ENCODE measurements at regions not wholly inside any gene's neighbourhood (a gene's known extent, or its start where the extent isn't known, plus 50 kb on each side); places are given as distances from the start of the nearest gene placed in this dataset.

DNA sequence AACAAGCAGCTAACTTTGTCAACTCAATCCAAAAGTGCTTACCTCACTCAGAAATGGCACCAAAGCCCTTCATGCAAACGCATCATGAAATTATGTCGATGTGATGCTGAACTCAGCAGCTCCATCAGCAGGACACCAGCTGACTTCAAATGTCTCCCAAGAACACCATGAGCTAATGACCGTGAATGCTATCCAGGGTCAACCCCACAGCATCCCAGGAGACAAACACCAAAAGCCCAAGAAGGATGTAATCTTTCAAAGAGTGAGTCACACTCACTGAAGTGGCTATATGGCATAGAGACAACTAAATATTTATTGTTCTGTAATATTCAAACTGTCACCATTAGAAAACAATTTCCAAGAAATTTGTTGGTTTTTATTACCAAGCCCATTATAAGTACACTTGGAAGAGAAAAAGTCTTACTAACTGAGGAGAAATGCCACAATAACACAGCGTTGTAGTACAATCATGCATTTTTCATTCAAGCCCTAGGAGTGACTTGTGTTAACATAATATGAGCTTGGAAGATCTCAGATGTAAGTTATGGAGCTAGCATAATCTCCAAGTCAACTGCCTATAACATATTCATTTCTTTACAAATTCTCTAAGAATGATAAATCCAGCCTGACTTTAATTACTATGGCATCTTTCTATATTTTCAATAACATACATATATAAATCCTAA lies 165.0 kb upstream of the CCDC68 start:
- H3K4me1 ChIP-seq = no peaks in the 10 kb centered on the region
- H3K4me3 ChIP-seq = no peak overlapping the region
- no peaks in the 10 kb centered on the region for H3K27me3 ChIP-seq
- no peak overlapping the region for H3K27ac ChIP-seq
- Mint-ChIP-seq H3K9me3 (no peaks in the 10 kb centered on the region), H3K4me3 (no peak overlapping the region), H3K27me3 (ENCODE audit: insufficient read depth, low read depth) (no peaks in the 10 kb centered on the region), H3K27ac (no peak overlapping the region), H3K36me3 (no peaks in the 10 kb centered on the region), H3K4me1 (peaks cover 10% of the 10 kb centered on the region)
- H3K79me2 ChIP-seq (ENCODE audit: low read depth) = no peaks in the 10 kb centered on the region
- no peak overlapping the region for H3K4me2 ChIP-seq
- no peak for DNase-seq (ENCODE audit: low spot score)
- no peak overlapping the region for H3K9ac ChIP-seq
- no peaks in the 10 kb centered on the region for H3K36me3 ChIP-seq
- H4K20me1 ChIP-seq (ENCODE audit: low read depth) = no peaks in the 10 kb centered on the region
- no peaks in the 10 kb centered on the region for H3F3A ChIP-seq (ENCODE audit: low read depth)
- no peak overlapping the region for H2AFZ ChIP-seq (replicated peaks)
- no peaks in the 10 kb centered on the region for H3K9me3 ChIP-seq (ENCODE audit: low read depth)
- no peak for TF ChIP-seq EZH2phosphoT487 (IDR thresholded peaks at IDR 0.05)
- no peak for TF ChIP-seq EZH2 (IDR thresholded peaks at IDR 0.05)
- TF ChIP-seq, protein P1, sequence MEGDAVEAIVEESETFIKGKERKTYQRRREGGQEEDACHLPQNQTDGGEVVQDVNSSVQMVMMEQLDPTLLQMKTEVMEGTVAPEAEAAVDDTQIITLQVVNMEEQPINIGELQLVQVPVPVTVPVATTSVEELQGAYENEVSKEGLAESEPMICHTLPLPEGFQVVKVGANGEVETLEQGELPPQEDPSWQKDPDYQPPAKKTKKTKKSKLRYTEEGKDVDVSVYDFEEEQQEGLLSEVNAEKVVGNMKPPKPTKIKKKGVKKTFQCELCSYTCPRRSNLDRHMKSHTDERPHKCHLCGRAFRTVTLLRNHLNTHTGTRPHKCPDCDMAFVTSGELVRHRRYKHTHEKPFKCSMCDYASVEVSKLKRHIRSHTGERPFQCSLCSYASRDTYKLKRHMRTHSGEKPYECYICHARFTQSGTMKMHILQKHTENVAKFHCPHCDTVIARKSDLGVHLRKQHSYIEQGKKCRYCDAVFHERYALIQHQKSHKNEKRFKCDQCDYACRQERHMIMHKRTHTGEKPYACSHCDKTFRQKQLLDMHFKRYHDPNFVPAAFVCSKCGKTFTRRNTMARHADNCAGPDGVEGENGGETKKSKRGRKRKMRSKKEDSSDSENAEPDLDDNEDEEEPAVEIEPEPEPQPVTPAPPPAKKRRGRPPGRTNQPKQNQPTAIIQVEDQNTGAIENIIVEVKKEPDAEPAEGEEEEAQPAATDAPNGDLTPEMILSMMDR (IDR thresholded peaks at IDR 0.05) = no peak

DNA sequence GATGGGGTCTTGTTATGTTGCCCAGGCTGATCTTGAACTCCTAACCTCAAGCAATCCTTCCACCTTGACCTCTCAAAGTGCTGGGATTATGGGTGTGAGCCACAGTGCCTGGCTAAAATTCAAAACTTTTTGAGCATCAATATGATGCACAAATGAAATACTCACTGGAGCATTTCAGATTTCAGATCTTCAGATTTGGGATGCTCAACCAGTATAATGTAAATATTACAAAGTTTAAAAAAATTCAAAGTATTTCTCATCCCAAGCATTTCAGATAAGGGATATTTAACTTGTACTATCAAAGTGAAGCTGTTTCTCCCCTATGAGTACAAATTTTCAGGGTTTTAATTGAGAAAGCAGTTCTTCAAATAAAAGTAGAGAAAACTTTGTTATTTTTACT lies 164.1 kb upstream of the CCDC68 start:
- Mint-ChIP-seq H3K9me3 (no peaks in the 10 kb centered on the region), H3K4me3 (no peak overlapping the region), H3K4me1 (peaks cover 6% of the 10 kb centered on the region), H3K27ac (no peak overlapping the region), H3K27me3 (ENCODE audit: insufficient read depth, low read depth) (no peaks in the 10 kb centered on the region), H3K36me3 (no peaks in the 10 kb centered on the region)
- Histone ChIP-seq H3K36me3 (no peaks in the 10 kb centered on the region), H2AFZ (replicated peaks) (no peak overlapping the region), H3K79me2 (ENCODE audit: low read depth) (no peaks in the 10 kb centered on the region), H3K4me2 (no peak overlapping the region), H3F3A (ENCODE audit: low read depth) (no peaks in the 10 kb centered on the region), H3K9ac (no peak overlapping the region), H3K9me3 (ENCODE audit: low read depth) (no peaks in the 10 kb centered on the region), H3K27ac (no peak overlapping the region), H3K4me1 (no peaks in the 10 kb centered on the region), H3K27me3 (no peaks in the 10 kb centered on the region), H3K4me3 (no peak overlapping the region), H4K20me1 (ENCODE audit: low read depth) (no peaks in the 10 kb centered on the region)
- no peak for DNase-seq (ENCODE audit: low spot score)
- no peak for TF ChIP-seq EZH2 (IDR thresholded peaks at IDR 0.05)
- no peak for TF ChIP-seq EZH2phosphoT487 (IDR thresholded peaks at IDR 0.05)
- TF ChIP-seq, protein P1 (IDR thresholded peaks at IDR 0.05) = no peak

DNA sequence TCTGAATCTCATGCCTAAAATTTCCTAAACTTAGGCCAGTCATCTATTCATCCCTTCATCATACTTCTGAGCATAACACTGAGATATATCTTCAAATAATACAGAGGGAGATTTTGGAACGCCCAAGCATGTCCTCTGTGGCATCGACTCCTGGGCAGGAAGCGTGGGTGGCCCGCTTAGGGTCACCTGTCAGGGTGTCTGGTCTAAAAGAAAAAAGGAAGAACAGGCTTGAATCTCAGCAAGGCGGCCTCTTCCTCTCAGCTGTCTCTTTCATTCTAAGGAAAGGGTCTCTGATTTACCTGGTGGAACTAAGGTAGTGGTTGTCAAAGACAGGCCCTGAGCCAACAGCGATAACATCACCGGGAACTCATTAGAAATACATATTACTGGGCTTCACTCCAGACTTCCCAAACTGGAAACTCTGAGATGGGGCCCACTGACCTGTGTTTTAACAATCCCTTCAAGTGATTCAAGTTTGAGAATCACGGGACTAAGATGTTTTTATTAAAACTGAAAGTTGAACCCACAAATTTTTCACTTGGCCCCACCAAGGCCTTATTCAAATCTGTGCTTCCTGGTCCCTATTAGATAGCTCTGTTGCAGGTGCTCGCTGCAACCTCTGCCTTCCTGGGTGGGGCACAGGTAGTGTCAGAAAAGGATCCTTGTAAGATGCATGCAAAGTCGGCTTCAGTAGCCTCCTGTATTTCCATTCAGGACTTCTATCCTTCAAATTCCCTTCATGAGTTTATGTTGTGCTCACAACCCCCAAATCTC lies 162.3 kb upstream of the CCDC68 start:
- no peak for DNase-seq (ENCODE audit: low spot score)
- H3K36me3 Mint-ChIP-seq = no peaks in the 10 kb centered on the region
- no peak overlapping the region for H3K9ac ChIP-seq
- H3K9me3 ChIP-seq (ENCODE audit: low read depth) = no peaks in the 10 kb centered on the region
- TF ChIP-seq, protein P1 (IDR thresholded peaks at IDR 0.05) = no peak
- no peak for TF ChIP-seq EZH2phosphoT487 (IDR thresholded peaks at IDR 0.05)
- TF ChIP-seq EZH2 (IDR thresholded peaks at IDR 0.05) = no peak
- no peaks in the 10 kb centered on the region for H3K9me3 Mint-ChIP-seq
- no peaks in the 10 kb centered on the region for H3K4me1 ChIP-seq
- no peaks in the 10 kb centered on the region for H3K27me3 ChIP-seq
- H3K36me3 ChIP-seq = no peaks in the 10 kb centered on the region
- H3F3A ChIP-seq (ENCODE audit: low read depth) = no peaks in the 10 kb centered on the region
- no peak overlapping the region for H3K4me2 ChIP-seq
- H3K4me1 Mint-ChIP-seq = peaks cover 3% of the 10 kb centered on the region
- no peaks in the 10 kb centered on the region for H3K79me2 ChIP-seq (ENCODE audit: low read depth)
- no peak overlapping the region for H2AFZ ChIP-seq (replicated peaks)
- H4K20me1 ChIP-seq (ENCODE audit: low read depth) = no peaks in the 10 kb centered on the region
- no peaks in the 10 kb centered on the region for H3K27me3 Mint-ChIP-seq (ENCODE audit: insufficient read depth, low read depth)
- no peak overlapping the region for H3K4me3 Mint-ChIP-seq
- H3K27ac Mint-ChIP-seq = no peak overlapping the region
- no peak overlapping the region for H3K27ac ChIP-seq
- H3K4me3 ChIP-seq = no peak overlapping the region

Data from neural progenitor cell (in vitro differentiated cells).